Endothelial cell of umbilical vein (primary cell): ENCODE measurements at regions not wholly inside any gene's neighbourhood (a gene's known extent, or its start where the extent isn't known, plus 50 kb on each side); places are given as distances from the start of the nearest gene placed in this dataset.

Source experiments
- BruUV-seq: library from RNA; stranded (reverse); fragments of 400-500 nt; replicated peaks from 2 replicates; lab custom pipeline; 2021; lab: Mats Ljungman, UMichigan
- CTCF ChIA-PET: fragments of 300-600, 350-600 bp; sonication (Branson Sonifier 250); formaldehyde crosslinking; loops from one replicate; lab custom pipeline; 2021; ENCODE audit warnings: antibody characterized with exemption, inconsistent platforms; lab: Charles Lee
- POLR2A ChIA-PET: fragments of 300-600, 350-600 bp; sonication (Branson Sonifier 250); formaldehyde crosslinking; loops from one replicate; lab custom pipeline; 2021; ENCODE audit warnings: antibody characterized with exemption, inconsistent platforms; lab: Charles Lee
- DNase-seq: peaks from one replicate; pipeline ENCODE4 v3.0.0-alpha.2; 2011; ENCODE audit warnings: low read depth, low spot score
- FAIRE-seq: peaks from 2 replicates; lab custom pipeline; 2011; peaks lifted over from hg19 to GRCh38; lab: Jason Lieb, UNC
- H2AFZ ChIP-seq: 2 replicates; pipeline ENCODE4 v1.6.0; 2012; ENCODE audit warnings: low read depth, low read length, control low read depth, inconsistent platforms
- H3K27ac ChIP-seq: 2 replicates; pipeline ENCODE4 v1.5.1; 2011; ENCODE audit warnings: low read depth, mild to moderate bottlenecking, control low read depth, low read length, moderate library complexity; ENCODE audit not compliant: insufficient read depth
- H3K27me3 ChIP-seq, 2 experiments: 2 replicates each; pipeline versions ENCODE4 v1.6.0 to v1.6.1; 2011; ENCODE audit warnings: low read length in 2 of 2, mixed read lengths in 1 of 2; ENCODE audit not compliant: control insufficient read depth in 2 of 2, insufficient read depth in 2 of 2
- H3K36me3 ChIP-seq, 2 experiments: 2 replicates in 1 of 2; 3 replicates in 1 of 2; pipeline ENCODE4 v1.5.1; 2011; ENCODE audit warnings: low read length in 2 of 2, mild to moderate bottlenecking in 1 of 2, moderate library complexity in 1 of 2; ENCODE audit not compliant: control insufficient read depth in 2 of 2, insufficient read depth in 2 of 2; ENCODE audit errors: extremely low read depth in 1 of 2
- H3K4me1 ChIP-seq: 3 replicates; pipeline ENCODE4 v1.5.1; 2011; ENCODE audit warnings: mild to moderate bottlenecking, low read length; ENCODE audit not compliant: control insufficient read depth, insufficient read depth; ENCODE audit errors: extremely low read depth
- H3K4me2 ChIP-seq: 2 replicates; pipeline ENCODE4 v1.6.1; 2011; ENCODE audit warnings: low read length, control low read depth, mixed read lengths; ENCODE audit not compliant: insufficient read depth
- H3K4me3 ChIP-seq, 3 experiments: fragments of 200-600 bp in 1 of 3; sonication (generic), shearing (Covaris generic) in 1 of 3; replicated peaks in 1 of 3; 2 replicates each; pipeline ENCODE4 v1.5.1; 2011 to 2016; ENCODE audit warnings: control low read depth in 3 of 3, low read length in 3 of 3, mild to moderate bottlenecking in 2 of 3, inconsistent platforms in 1 of 3, low read depth in 1 of 3, moderate library complexity in 1 of 3; ENCODE audit not compliant: insufficient read depth in 1 of 3
- H3K79me2 ChIP-seq: 2 replicates; pipeline ENCODE4 v1.6.0; 2012; ENCODE audit warnings: low read length, inconsistent platforms; ENCODE audit not compliant: control insufficient read depth, insufficient read depth
- H3K9ac ChIP-seq: replicated peaks from 2 replicates; pipeline ENCODE3; 2011; ENCODE audit warnings: low read length, control low read depth; ENCODE audit not compliant: insufficient read depth; ENCODE audit errors: extremely low read depth
- H3K9me1 ChIP-seq: replicated peaks from 3 replicates; pipeline ENCODE4 v1.6.0; 2011; ENCODE audit warnings: mild to moderate bottlenecking, low read length; ENCODE audit not compliant: control insufficient read depth, insufficient read depth; ENCODE audit errors: extremely low read depth
- H3K9me3 ChIP-seq: replicated peaks from 2 replicates; pipeline ENCODE4 v1.5.1; 2012; ENCODE audit warnings: low read length, inconsistent platforms; ENCODE audit not compliant: control insufficient read depth, insufficient read depth
- H4K20me1 ChIP-seq: replicated peaks from 2 replicates; pipeline ENCODE3; 2011; ENCODE audit warnings: mild to moderate bottlenecking, low read length; ENCODE audit not compliant: control insufficient read depth, insufficient read depth; ENCODE audit errors: extremely low read depth
- EZH2 ChIP-seq: IDR thresholded peaks from 2 replicates; pipeline ENCODE4 v1.6.1; 2012; ENCODE audit warnings: borderline replicate concordance, low read depth, mild to moderate bottlenecking, moderate library complexity, low read length, inconsistent platforms; ENCODE audit not compliant: severe bottlenecking
- FOS ChIP-seq: IDR thresholded peaks from 2 replicates; pipeline ENCODE4 v1.6.1; 2011; ENCODE audit warnings: mild to moderate bottlenecking, low read length, moderate library complexity, borderline replicate concordance; ENCODE audit not compliant: insufficient read depth
- GATA2 ChIP-seq: IDR thresholded peaks from 2 replicates; pipeline ENCODE4 v1.7.0; 2011; ENCODE audit warnings: low read depth, mild to moderate bottlenecking, moderate library complexity, mixed read lengths, low read length; ENCODE audit not compliant: insufficient read length, insufficient read depth
- JUN ChIP-seq: IDR thresholded peaks from 2 replicates; pipeline ENCODE4 v1.6.1; 2011; ENCODE audit warnings: borderline replicate concordance, low read depth; ENCODE audit not compliant: insufficient read length, insufficient read depth
- MAX ChIP-seq: IDR thresholded peaks from 2 replicates; pipeline ENCODE4 v1.6.1; 2011; ENCODE audit not compliant: insufficient read depth, insufficient read length
- MYC ChIP-seq: IDR thresholded peaks from one replicate; pipeline ENCODE4 v1.6.1; 2011; ENCODE audit warnings: mild to moderate bottlenecking, low read depth, low read length
- POLR2A ChIP-seq: IDR thresholded peaks from 2 replicates; pipeline ENCODE4 v1.6.1; 2012; ENCODE audit warnings: low read depth, mild to moderate bottlenecking, control low read depth, low read length
- POLR2AphosphoS5 ChIP-seq: IDR thresholded peaks from 2 replicates; pipeline ENCODE4 v1.6.1; 2012; ENCODE audit warnings: low read depth, mild to moderate bottlenecking, control low read depth, low read length, moderate library complexity; ENCODE audit not compliant: insufficient read depth
- dilution Hi-C: fragments of 300-500 bp; cut with MboI; formaldehyde crosslinking; loops from one replicate; pipeline ENCODE4 v1.15.0; 2019; ENCODE audit warnings: low sequenced_read_pairs; ENCODE audit not compliant: extremely low pct_ligation_motif_present
- intact Hi-C: fragments of 100-400 bp; cut with micrococcal nuclease; formaldehyde crosslinking; loops from one replicate; pipeline ENCODE4 v1.10.0; 2022
- TF ChIP-seq, protein P1 (sequence below), 2 donors: IDR thresholded peaks; 1 replicate in 1 of 2; 2 replicates in 1 of 2; pipeline ENCODE4 v1.5.1; 2011; ENCODE audit warnings: low read length in 2 of 2, mild to moderate bottlenecking in 2 of 2, moderate library complexity in 2 of 2, control low read depth in 1 of 2, inconsistent platforms in 1 of 2, low read depth in 1 of 2; ENCODE audit not compliant: insufficient read depth in 1 of 2; ENCODE audit errors: extremely low read depth in 1 of 2

GRCh38 chr10:89915968-89916367, 214.6 kb downstream of the KIF20B start:
- intact Hi-C loops: no loop called here
- Histone ChIP-seq H3K9me3 (no peaks in the 10 kb centered on the region), H3K9me1 (no peaks in the 10 kb centered on the region), H3K9ac (no peak overlapping the region), H3K36me3 (no peaks in the 10 kb centered on the region), H3K4me3 (no peak overlapping the region), H4K20me1 (no peaks in the 10 kb centered on the region), H2AFZ (no peak overlapping the region), H3K4me1 (no peaks in the 10 kb centered on the region), H3K27me3 (no peaks in the 10 kb centered on the region), H3K4me2 (no peak overlapping the region), H3K79me2 (no peaks in the 10 kb centered on the region), H3K27ac (no peak overlapping the region)
- BruUV-seq: no TSS peak
- TF ChIP-seq POLR2AphosphoS5 (no peak), GATA2 (no peak), POLR2A (no peak), EZH2 (no peak), MYC (no peak), MAX (no peak), JUN (no peak), FOS (no peak)
- TF ChIP-seq, protein P1, sequence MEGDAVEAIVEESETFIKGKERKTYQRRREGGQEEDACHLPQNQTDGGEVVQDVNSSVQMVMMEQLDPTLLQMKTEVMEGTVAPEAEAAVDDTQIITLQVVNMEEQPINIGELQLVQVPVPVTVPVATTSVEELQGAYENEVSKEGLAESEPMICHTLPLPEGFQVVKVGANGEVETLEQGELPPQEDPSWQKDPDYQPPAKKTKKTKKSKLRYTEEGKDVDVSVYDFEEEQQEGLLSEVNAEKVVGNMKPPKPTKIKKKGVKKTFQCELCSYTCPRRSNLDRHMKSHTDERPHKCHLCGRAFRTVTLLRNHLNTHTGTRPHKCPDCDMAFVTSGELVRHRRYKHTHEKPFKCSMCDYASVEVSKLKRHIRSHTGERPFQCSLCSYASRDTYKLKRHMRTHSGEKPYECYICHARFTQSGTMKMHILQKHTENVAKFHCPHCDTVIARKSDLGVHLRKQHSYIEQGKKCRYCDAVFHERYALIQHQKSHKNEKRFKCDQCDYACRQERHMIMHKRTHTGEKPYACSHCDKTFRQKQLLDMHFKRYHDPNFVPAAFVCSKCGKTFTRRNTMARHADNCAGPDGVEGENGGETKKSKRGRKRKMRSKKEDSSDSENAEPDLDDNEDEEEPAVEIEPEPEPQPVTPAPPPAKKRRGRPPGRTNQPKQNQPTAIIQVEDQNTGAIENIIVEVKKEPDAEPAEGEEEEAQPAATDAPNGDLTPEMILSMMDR (IDR thresholded peaks at IDR 0.05; ENCODE audit: extremely low read depth in 1 of 2, insufficient read depth in 1 of 2, low read depth in 1 of 2, low read length in 2 of 2): no peak
- ChIA-PET CTCF (interaction anchor here (1.0 kb wide), 1 partner anchor 9 kb away, joined by 3 read pairs; no protein-coding TSS in a partner anchor), POLR2A (no interaction called here)
- dilution Hi-C loops: no loop called here
- FAIRE-seq (no peak), DNase-seq (no peak)
